OCI-LY7 (cell line): ENCODE measurements at regions not wholly inside any gene's neighbourhood (a gene's known extent, or its start where the extent isn't known, plus 50 kb on each side); places are given as distances from the start of the nearest gene placed in this dataset.

ENCODE experiments used
- BruUV-seq: library from RNA; stranded (reverse); fragments of 400-500 nt; replicated peaks from 2 replicates; lab custom pipeline; 2021; lab: Mats Ljungman, UMichigan
- CTCF ChIA-PET: fragments of 300-600 bp; sonication (Branson Sonifier 250); formaldehyde crosslinking; loops from one replicate; lab custom pipeline; 2022; ENCODE audit warnings: antibody characterized with exemption; ENCODE audit not compliant: unreplicated experiment; lab: Charles Lee
- POLR2A ChIA-PET: fragments of 300-600 bp; sonication (Branson Sonifier 250); formaldehyde crosslinking; loops from one replicate; lab custom pipeline; 2022; ENCODE audit warnings: antibody characterized with exemption; lab: Charles Lee
- DNase-seq: peaks from one replicate; pipeline ENCODE4 v3.0.0-alpha.2; 2015; ENCODE audit warnings: low spot score
- H2AFZ ChIP-seq: fragments of 200-600 bp; sonication (generic), shearing (Covaris generic); 2 replicates; pipeline ENCODE4 v1.6.1; 2014; ENCODE audit warnings: mild to moderate bottlenecking, antibody characterized with exemption, low read length, moderate library complexity
- H3K27ac ChIP-seq: fragments of 200-600 bp; sonication (generic); 2 replicates; pipeline ENCODE4 v1.5.1; 2014; ENCODE audit warnings: mixed run types, low read depth, mild to moderate bottlenecking, moderate library complexity, low read length, inconsistent platforms; ENCODE audit not compliant: poor library complexity, severe bottlenecking
- H3K36me3 ChIP-seq: fragments of 200-600 bp; sonication (generic); 2 replicates; pipeline ENCODE4 v1.6.1; 2014; ENCODE audit warnings: mild to moderate bottlenecking, antibody characterized with exemption, low read length, moderate library complexity, mixed read lengths; ENCODE audit not compliant: insufficient read depth
- H3K4me1 ChIP-seq: fragments of 200-600 bp; sonication (generic); 2 replicates; pipeline ENCODE4 v1.5.1; 2014; ENCODE audit warnings: mild to moderate bottlenecking, low read length; ENCODE audit not compliant: insufficient read depth, poor library complexity, severe bottlenecking
- H3K4me2 ChIP-seq: fragments of 200-600 bp; sonication (generic); 2 replicates; pipeline ENCODE4 v1.6.1; 2014; ENCODE audit warnings: mild to moderate bottlenecking, low read length
- H3K4me3 ChIP-seq: fragments of 200-600 bp; sonication (generic); 2 replicates; pipeline ENCODE4 v1.5.1; 2014; ENCODE audit warnings: mild to moderate bottlenecking, low read depth, low read length; ENCODE audit not compliant: poor library complexity, severe bottlenecking
- H3K79me2 ChIP-seq: fragments of 200-600 bp; sonication (generic); 2 replicates; pipeline ENCODE4 v1.6.1; 2016; ENCODE audit warnings: low read depth, mild to moderate bottlenecking, low read length, moderate library complexity, mixed read lengths; ENCODE audit not compliant: insufficient read depth
- H3K9me2 ChIP-seq: fragments of 200-600 bp; sonication (generic); 2 replicates; pipeline ENCODE4 v1.6.1; 2016; ENCODE audit warnings: mild to moderate bottlenecking, low read length, mixed read lengths; ENCODE audit not compliant: insufficient read depth
- H3K9me3 ChIP-seq: fragments of 200-600 bp; sonication (generic); 2 replicates; pipeline ENCODE4 v1.6.1; 2014; ENCODE audit warnings: mild to moderate bottlenecking, mixed run types, low read length, mixed read lengths
- H4K20me1 ChIP-seq: fragments of 200-600 bp; sonication (generic); 2 replicates; pipeline ENCODE4 v1.6.1; 2014; ENCODE audit warnings: mild to moderate bottlenecking, antibody characterized with exemption, low read length, moderate library complexity, mixed read lengths; ENCODE audit not compliant: insufficient read depth
- CTCF ChIP-seq: fragments of 200-600 bp; sonication (generic); conservative IDR thresholded peaks from 2 replicates; pipeline ENCODE4 v1.5.1; 2014; ENCODE audit warnings: mild to moderate bottlenecking, antibody characterized with exemption, low read length, moderate library complexity, mixed read lengths
- EZH2phosphoT487 ChIP-seq: fragments of 200-600 bp; sonication (generic); IDR thresholded peaks from 2 replicates; pipeline ENCODE4 v1.6.1; 2018; ENCODE audit warnings: low read depth, borderline replicate concordance, mild to moderate bottlenecking, mixed run types, antibody characterized with exemption, low read length, moderate library complexity, mixed read lengths
- intact Hi-C: fragments of 100-400 bp; cut with micrococcal nuclease; formaldehyde crosslinking; loops from one replicate; pipeline ENCODE4 v1.10.0; 2022; ENCODE audit not compliant: unreplicated experiment

- no TSS peak for BruUV-seq
Measured at GRCh38 chr17:74126179-74126900, 77.1 kb upstream of the RPL38 start.

GRCh38 chr17:74126959-74127358 is 76.5 kb upstream of the RPL38 start:
- H3K4me1 ChIP-seq: no peaks in the 10 kb centered on the region
- no peak overlapping the region for H3K4me2 ChIP-seq
- H3K9me3 ChIP-seq: no peaks in the 10 kb centered on the region
- DNase-seq: no peak
- no peak overlapping the region for H3K27ac ChIP-seq
- no peak for TF ChIP-seq EZH2phosphoT487
- no peak for TF ChIP-seq CTCF
- no peak overlapping the region for H2AFZ ChIP-seq
- no peaks in the 10 kb centered on the region for H3K36me3 ChIP-seq
- H4K20me1 ChIP-seq: no peaks in the 10 kb centered on the region
- intact Hi-C loops: no loop called here
- BruUV-seq: no TSS peak
- ChIA-PET POLR2A (interaction anchor here (0.6 kb wide), 2 partner anchors 31 to 797 kb away, joined by 3 read pairs; no protein-coding TSS in a partner anchor), CTCF (no interaction called here)
- H3K9me2 ChIP-seq: no peaks in the 10 kb centered on the region
- H3K79me2 ChIP-seq: no peaks in the 10 kb centered on the region
- H3K4me3 ChIP-seq: no peak overlapping the region

More at GRCh38 chr17:74126179-74126900, 77.1 kb upstream of the RPL38 start:
- ChIA-PET CTCF (no interaction called here), POLR2A (interaction anchor here (0.6 kb wide), 2 partner anchors 31 to 797 kb away, joined by 3 read pairs; no protein-coding TSS in a partner anchor)
- Histone ChIP-seq H4K20me1 (no peaks in the 10 kb centered on the region), H3K4me1 (no peaks in the 10 kb centered on the region), H3K27ac (no peak overlapping the region), H3K9me2 (no peaks in the 10 kb centered on the region), H2AFZ (no peak overlapping the region), H3K36me3 (no peaks in the 10 kb centered on the region), H3K4me3 (no peak overlapping the region), H3K4me2 (no peak overlapping the region), H3K79me2 (no peaks in the 10 kb centered on the region), H3K9me3 (no peaks in the 10 kb centered on the region)
- no peak for DNase-seq
- intact Hi-C loops: no loop called here
- no peak for TF ChIP-seq EZH2phosphoT487
- no peak for TF ChIP-seq CTCF
